ENCODE measurements at regions not wholly inside any gene's neighbourhood (a gene's known extent, or its start where the extent isn't known, plus 50 kb on each side); places are given as distances from the start of the nearest gene placed in this dataset.
A peak's percentile ranks its signal among the peaks of the same experiment; 100 is the strongest.
"Not testable (repeated sequence)": the region's sequence is repeated elsewhere in the genome, so short reads cannot be mapped to it uniquely, and the experiment has no call there.

DNA sequence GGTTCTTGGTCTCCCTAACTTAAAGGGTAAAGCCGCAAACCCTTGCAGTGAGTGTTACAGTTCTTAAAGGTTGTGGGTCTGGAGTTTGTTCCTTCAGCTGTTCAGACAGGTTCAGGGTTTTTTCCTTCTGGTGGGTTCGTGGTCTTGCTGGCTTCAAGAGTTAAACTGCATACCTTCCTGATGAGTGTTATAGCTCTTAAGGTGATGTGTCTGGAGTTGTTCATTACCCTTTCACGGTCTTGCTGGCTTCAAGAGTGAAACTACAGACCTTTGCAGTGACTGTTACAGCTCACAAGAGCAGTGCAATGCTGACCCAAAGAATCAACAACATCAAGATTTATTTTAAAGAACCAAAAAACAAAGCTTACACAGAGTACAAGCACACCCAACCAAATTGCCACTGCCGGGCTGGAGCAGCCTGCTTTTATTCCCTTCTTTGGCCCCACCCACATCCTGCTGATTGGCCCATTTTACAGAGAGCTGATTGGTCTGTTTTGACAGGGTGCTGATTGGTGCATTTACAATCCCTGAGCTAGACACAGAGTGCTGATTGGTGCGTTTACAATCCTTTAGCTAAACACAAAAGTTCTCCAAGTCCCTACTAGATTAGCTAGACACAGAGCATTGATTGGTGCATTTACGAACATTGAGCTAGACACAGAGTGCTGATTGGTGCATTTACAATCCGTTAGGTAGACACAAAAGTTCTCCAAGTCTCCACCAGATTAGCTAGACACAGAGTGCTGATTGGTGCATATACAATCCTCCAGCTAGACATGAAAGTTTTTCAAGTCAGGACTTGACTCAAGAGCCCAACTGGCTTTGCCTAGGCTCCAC lies 121.2 kb upstream of the TMEM170B start:
- H3K4me1 ChIP-seq (ENCODE audit: control insufficient read depth, insufficient read depth, low read length); dilution Hi-C loops (cut with HindIII; ENCODE audit: low sequenced_read_pairs, unreplicated experiment); H4K91ac ChIP-seq (ENCODE audit: insufficient read depth, low read depth, low read length); H2BK120ac ChIP-seq (ENCODE audit: low read depth, low read length); H3K27me3 ChIP-seq (ENCODE audit: control insufficient read depth, insufficient read depth, low read length); H3K9me1 ChIP-seq (ENCODE audit: insufficient read depth, low read length); H3K9ac ChIP-seq (ENCODE audit: low read depth, low read length); H3K4ac ChIP-seq (ENCODE audit: low read depth, low read length); intact Hi-C loops (cut with micrococcal nuclease); H3K18ac ChIP-seq (ENCODE audit: low read depth, low read length); POLR2A ChIA-PET (ENCODE audit: unreplicated experiment); H2AK5ac ChIP-seq (ENCODE audit: low read depth, low read length); H3K4me3 ChIP-seq (ENCODE audit: insufficient read depth, low read depth, low read length); H4K20me1 ChIP-seq (ENCODE audit: insufficient read depth, low read length); H3K23ac ChIP-seq (ENCODE audit: low read depth, low read length); H3K27ac ChIP-seq (ENCODE audit: insufficient read depth, low read length); H4K5ac ChIP-seq (ENCODE audit: low read depth, low read length); H3K9me3 ChIP-seq (ENCODE audit: control insufficient read depth, insufficient read depth, low read length); H3K56ac ChIP-seq (ENCODE audit: extremely low read depth, insufficient read depth, low read length); ATAC-seq (ENCODE audit: low read depth); H3K36me3 ChIP-seq (ENCODE audit: control insufficient read depth, insufficient read depth, low read length); in situ Hi-C loops (cut with MboI; ENCODE audit: low sequenced_read_pairs); H2BK5ac ChIP-seq (ENCODE audit: low read depth, low read length, poor library complexity, severe bottlenecking); BruUV-seq (replicated peaks); H3K4me2 ChIP-seq (ENCODE audit: low read depth, low read length); H3K79me1 ChIP-seq (ENCODE audit: low read depth in 1 of 2, low read length in 2 of 2); H2AK9ac ChIP-seq (replicated peaks; ENCODE audit: low read depth, low read length, poor library complexity): not testable (repeated sequence)
- H2BK15ac ChIP-seq (ENCODE audit: low read depth, low read length): peak overlapping the region; percentile 85; the same call in 1 of the 3 replicates
- WGBS, 2 experiments (ENCODE audit: extremely low coverage in 2 of 2, insufficient read length in 1 of 2): no CpG with 5 or more reads among the region's 7 CpGs
- CTCF ChIA-PET: interaction anchor here (1.2 kb wide), 1 partner anchor 58 kb away, joined by 3 read pairs; no protein-coding TSS in a partner anchor
- H2BK20ac ChIP-seq (ENCODE audit: low read depth, low read length): peak overlapping the region; percentile 40; the same call in 1 of the 2 replicates
- 0 out of 4 replicates have a peak overlapping the region, but pooled peaks of 1 of the 2 experiments have one; percentile 58 for H4K8ac ChIP-seq (ENCODE audit: low read depth in 2 of 2, low read length in 2 of 2)
- H2AFZ ChIP-seq (replicated peaks; ENCODE audit: low read length, poor library complexity): peak overlapping the region; percentile 66
- peak; percentile 57 for DNase-seq
- peak overlapping the region; percentile 50; the same call in 1 of the 2 replicates for H3K14ac ChIP-seq (replicated peaks; ENCODE audit: low read depth, low read length)
